ENCODE measurements at regions not wholly inside any gene's neighbourhood (a gene's known extent, or its start where the extent isn't known, plus 50 kb on each side); places are given as distances from the start of the nearest gene placed in this dataset.

DNA sequence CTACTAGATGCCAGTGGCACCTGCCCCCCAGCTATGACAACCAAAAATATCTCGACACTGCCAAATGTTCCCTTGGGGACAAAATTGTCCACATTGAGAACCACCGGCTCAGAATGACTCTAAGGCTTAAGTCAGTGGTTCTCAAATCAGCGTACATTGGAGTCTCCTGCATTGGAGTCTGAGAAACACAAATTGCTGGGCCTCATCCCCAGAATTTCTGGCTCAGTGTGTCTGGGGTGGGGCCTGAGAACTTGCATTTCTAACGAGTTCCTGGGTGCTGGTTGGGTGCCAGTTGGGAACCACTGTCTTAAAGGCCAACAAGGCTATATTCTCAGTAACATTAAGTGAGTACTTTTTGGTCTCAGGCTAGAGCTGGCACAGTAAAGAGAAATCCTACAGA lies 77.7 kb upstream of the GADD45A start:
- TF ChIP-seq CTCF (optimal IDR thresholded peaks at IDR 0.05 in 1 of 3, IDR thresholded peaks at IDR 0.05 in 1 of 3, conservative IDR thresholded peaks at IDR 0.05 in 1 of 3; ENCODE audit: extremely low read depth in 1 of 3, insufficient read depth in 2 of 3, low read length in 3 of 3) (no peak), EZH2 (IDR thresholded peaks at IDR 0.05; ENCODE audit: low read length) (no peak)

Measured in keratinocyte (primary cell).